Psoas muscle (tissue), 7 donors: ENCODE measurements at regions not wholly inside any gene's neighbourhood (a gene's known extent, or its start where the extent isn't known, plus 50 kb on each side); places are given as distances from the start of the nearest gene placed in this dataset.

Source experiments
- ATAC-seq, 4 donors: fragments of 200-7000 bp; cut with Tn5 transposase; one replicate each; pipeline ENCODE4 v1.9.1; 2020; ENCODE audit warnings: moderate library complexity in 3 of 4, mild to moderate bottlenecking in 2 of 4
- DNase-seq, 2 donors: peaks; one replicate each; pipeline ENCODE4 v3.0.0-alpha.2; 2020
- H3K27ac ChIP-seq: fragments of 200-600 bp; one replicate; pipeline ENCODE4 v1.8.0; 2022
- H3K27me3 ChIP-seq, 3 donors: fragments of 200-600 bp in 1 of 3; one replicate each; pipeline versions ENCODE4 v1.6.1 to v1.8.0; 2013 to 2022; ENCODE audit warnings: low read length in 2 of 3, mild to moderate bottlenecking in 2 of 3, moderate library complexity in 1 of 3; ENCODE audit not compliant: insufficient read depth in 3 of 3
- H3K36me3 ChIP-seq, 2 donors: fragments of 200-600 bp in 1 of 2; one replicate each; pipeline versions ENCODE4 v1.6.1 to v1.8.0; 2013 to 2022; ENCODE audit warnings: low read depth in 1 of 2, mild to moderate bottlenecking in 1 of 2, moderate library complexity in 1 of 2; ENCODE audit not compliant: insufficient read depth in 1 of 2
- H3K4me1 ChIP-seq: fragments of 200-600 bp; one replicate; pipeline ENCODE4 v1.8.0; 2022
- H3K4me3 ChIP-seq: fragments of 200-600 bp; one replicate; pipeline ENCODE4 v1.8.0; 2022; ENCODE audit warnings: mild to moderate bottlenecking
- H3K9me3 ChIP-seq: fragments of 200-600 bp; one replicate; pipeline ENCODE4 v1.8.0; 2022
- WGBS, 3 donors: extraction: QIAGEN DNeasy Blood & Tissue Kit; methylation state at CpG; one replicate each; pipeline versions ENCODE4 v1.1.6 to v1.1.7; 2013; 5-methylcytosine and 5-hydroxymethylcytosine counted together
- intact Hi-C, 2 donors: fragments of 100-400 bp; cut with DNase I; formaldehyde crosslinking; loops; one replicate each; pipeline versions ENCODE4 v1.11.0 to v1.14.2; 2022
- TF ChIP-seq, protein P1 (sequence below): fragments of 200-600 bp; IDR thresholded peaks from one replicate; pipeline ENCODE4 v1.8.0; 2022; ENCODE audit warnings: antibody characterized with exemption
- donor health status: healthy with polysubstance abuse.
- donor health status: DM: no; HTN: no; CAD: no; lungs with moderate emphysema.
- donor health status: Bipolar disorder and iron deficiency.
- donor health status: healthy.
- donor health status: DM: yes; HTN: yes; CAD: no.
- donor health status: DM: no; HTN: no; CAD: no.
- donor health status: DM: yes; HTN: yes; CAD: no.

DNA sequence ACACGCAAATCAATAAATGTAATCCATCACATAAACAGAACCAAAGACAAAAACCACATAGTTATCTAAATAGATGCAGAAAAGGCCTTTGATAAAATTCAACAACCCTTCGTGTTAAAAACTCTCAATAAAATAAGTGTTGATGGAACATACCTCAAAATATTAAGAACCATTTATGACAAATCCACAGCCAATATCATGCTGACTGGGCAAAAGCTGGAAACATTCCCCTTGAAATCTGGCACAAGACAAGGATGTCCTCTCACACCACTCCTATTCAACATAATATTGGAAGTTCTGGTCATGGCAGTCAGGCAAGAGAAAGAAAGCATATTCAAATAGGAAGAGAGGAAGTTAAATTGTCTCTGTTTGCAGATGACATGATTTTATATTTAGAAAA lies 1946.3 kb upstream of the CDH9 start:
- peaks cover 9% of the 10 kb centered on the region for H3K9me3 ChIP-seq
- H3K27ac ChIP-seq = no peak overlapping the region
- no peaks in the 10 kb centered on the region for H3K36me3 ChIP-seq
- H3K27me3 ChIP-seq = no peaks in the 10 kb centered on the region
- no peak overlapping the region for H3K4me3 ChIP-seq
- intact Hi-C loops = no loop called here
- TF ChIP-seq, protein P1, sequence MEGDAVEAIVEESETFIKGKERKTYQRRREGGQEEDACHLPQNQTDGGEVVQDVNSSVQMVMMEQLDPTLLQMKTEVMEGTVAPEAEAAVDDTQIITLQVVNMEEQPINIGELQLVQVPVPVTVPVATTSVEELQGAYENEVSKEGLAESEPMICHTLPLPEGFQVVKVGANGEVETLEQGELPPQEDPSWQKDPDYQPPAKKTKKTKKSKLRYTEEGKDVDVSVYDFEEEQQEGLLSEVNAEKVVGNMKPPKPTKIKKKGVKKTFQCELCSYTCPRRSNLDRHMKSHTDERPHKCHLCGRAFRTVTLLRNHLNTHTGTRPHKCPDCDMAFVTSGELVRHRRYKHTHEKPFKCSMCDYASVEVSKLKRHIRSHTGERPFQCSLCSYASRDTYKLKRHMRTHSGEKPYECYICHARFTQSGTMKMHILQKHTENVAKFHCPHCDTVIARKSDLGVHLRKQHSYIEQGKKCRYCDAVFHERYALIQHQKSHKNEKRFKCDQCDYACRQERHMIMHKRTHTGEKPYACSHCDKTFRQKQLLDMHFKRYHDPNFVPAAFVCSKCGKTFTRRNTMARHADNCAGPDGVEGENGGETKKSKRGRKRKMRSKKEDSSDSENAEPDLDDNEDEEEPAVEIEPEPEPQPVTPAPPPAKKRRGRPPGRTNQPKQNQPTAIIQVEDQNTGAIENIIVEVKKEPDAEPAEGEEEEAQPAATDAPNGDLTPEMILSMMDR = no peak
- ATAC-seq (no peak), DNase-seq (no peak)
- 75 to 81% (median 80%) methylated on average over 2 of the region's 2 CpGs for WGBS, 3 donors
- no peaks in the 10 kb centered on the region for H3K4me1 ChIP-seq

DNA sequence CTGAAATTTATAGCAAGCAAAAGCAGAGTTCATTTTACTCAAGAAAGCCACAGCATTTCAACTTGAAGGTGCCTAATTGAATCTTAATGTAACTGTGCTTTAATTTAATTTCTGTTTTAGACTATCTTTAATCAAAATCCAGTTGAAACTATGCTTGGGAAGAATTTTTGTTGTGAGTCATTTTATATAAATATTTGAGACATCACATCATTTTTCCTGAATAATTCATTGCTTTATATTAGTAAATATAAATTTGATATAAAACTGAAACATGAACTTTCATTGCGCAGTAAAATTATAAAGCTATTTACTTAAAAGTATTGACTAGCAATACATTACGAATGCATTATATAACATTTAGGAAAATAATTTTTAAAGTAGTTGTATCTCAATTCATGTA lies 1937.1 kb upstream of the CDH9 start:
- H3K27ac ChIP-seq = no peak overlapping the region
- no peaks in the 10 kb centered on the region for H3K27me3 ChIP-seq
- no peak for DNase-seq
- peaks cover 4% of the 10 kb centered on the region for H3K9me3 ChIP-seq
- H3K4me1 ChIP-seq = no peaks in the 10 kb centered on the region
- H3K4me3 ChIP-seq = no peak overlapping the region
- intact Hi-C loops = no loop called here
- no peaks in the 10 kb centered on the region for H3K36me3 ChIP-seq
- TF ChIP-seq, protein P1 = no peak
- ATAC-seq = no peak
- WGBS, 3 donors = 89 to 95% (median 92%) methylated on average over 2 of the region's 2 CpGs

DNA sequence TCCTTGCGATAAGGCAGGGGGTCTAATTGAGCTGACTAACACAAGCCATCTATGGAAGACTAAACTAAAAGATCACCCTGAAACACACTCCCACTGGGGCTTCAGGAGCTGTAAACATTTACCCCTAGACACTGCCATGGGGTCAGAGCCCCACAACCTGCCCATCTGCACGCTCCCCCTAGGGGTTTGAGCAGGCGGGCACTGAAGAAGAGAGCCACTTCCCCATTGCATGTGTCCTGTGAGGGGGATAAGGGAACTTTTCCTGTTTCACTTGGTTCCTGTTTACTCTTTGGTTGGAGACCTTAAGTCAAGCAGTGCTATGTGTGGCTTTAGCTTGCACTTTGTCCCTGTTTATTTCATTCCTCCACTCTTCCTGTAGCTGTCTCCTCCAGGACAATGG lies 1929.5 kb upstream of the CDH9 start:
- Histone ChIP-seq H3K4me3 (no peak overlapping the region), H3K36me3 (no peaks in the 10 kb centered on the region), H3K27me3 (no peaks in the 10 kb centered on the region), H3K9me3 (no peaks in the 10 kb centered on the region), H3K27ac (no peak overlapping the region), H3K4me1 (no peaks in the 10 kb centered on the region)
- ATAC-seq (no peak), DNase-seq (no peak)
- 82 to 85% (median 83%) methylated on average over 3 of the region's 3 CpGs for WGBS, 3 donors
- intact Hi-C loops = no loop called here
- TF ChIP-seq, protein P1 = no peak

DNA sequence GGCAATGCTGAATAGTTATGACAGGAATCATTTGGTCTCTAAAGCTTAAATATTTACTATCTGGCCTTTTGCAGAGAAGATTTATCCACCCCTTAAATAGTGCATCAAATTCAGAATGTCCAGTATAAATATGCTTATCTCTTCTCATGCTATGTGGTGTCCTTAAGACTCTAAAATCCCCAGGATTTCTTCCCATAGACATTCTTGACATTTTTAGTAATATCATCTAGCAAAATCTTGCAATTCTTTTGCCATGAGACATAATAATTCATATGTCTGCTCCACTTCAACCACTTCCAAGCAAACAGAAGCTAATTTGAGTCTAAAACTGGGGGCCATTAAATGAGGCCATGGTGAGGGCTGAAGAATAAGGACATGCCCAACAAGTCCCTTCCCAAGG lies 1923.4 kb upstream of the CDH9 start:
- DNase-seq (no peak), ATAC-seq (no peak)
- no peaks in the 10 kb centered on the region for H3K36me3 ChIP-seq
- no peaks in the 10 kb centered on the region for H3K27me3 ChIP-seq
- TF ChIP-seq, protein P1 = no peak
- H3K4me1 ChIP-seq = no peaks in the 10 kb centered on the region
- no peaks in the 10 kb centered on the region for H3K9me3 ChIP-seq
- intact Hi-C loops = no loop called here
- H3K4me3 ChIP-seq = no peak overlapping the region
- no peak overlapping the region for H3K27ac ChIP-seq

DNA sequence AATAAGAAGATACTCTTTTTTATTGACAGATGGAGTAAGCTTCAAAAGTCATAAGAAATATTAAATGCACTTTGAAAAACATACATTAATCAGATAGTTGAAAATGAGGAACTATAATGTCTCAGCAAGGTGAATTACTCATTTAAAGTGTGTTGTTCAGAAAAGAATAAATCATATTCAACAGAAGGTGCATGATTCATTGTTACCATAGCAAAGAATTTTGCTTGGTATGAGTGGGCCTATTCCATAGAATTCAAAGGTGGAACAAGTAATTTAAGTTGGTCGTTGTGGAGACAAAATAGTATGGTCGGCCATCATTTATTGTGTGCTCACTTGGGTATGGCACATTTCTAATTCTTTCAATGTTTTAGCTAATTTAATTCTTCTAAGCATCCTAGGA lies 1920.2 kb upstream of the CDH9 start:
- no peaks in the 10 kb centered on the region for H3K9me3 ChIP-seq
- no peak overlapping the region for H3K27ac ChIP-seq
- H3K27me3 ChIP-seq = no peaks in the 10 kb centered on the region
- ATAC-seq = no peak
- H3K4me1 ChIP-seq = no peaks in the 10 kb centered on the region
- 85 to 92% (median 86%) methylated on average over 2 of the region's 2 CpGs for WGBS, 3 donors
- H3K4me3 ChIP-seq = no peak overlapping the region
- no peak for DNase-seq
- H3K36me3 ChIP-seq = no peaks in the 10 kb centered on the region
- intact Hi-C loops = no loop called here
- TF ChIP-seq, protein P1 = no peak
